GM18505 (cell line): ENCODE measurements at regions not wholly inside any gene's neighbourhood (a gene's known extent, or its start where the extent isn't known, plus 50 kb on each side); places are given as distances from the start of the nearest gene placed in this dataset.
"Not testable (repeated sequence)": the region's sequence is repeated elsewhere in the genome, so short reads cannot be mapped to it uniquely, and the experiment has no call there.

ENCODE experiments used
- ATAC-seq: cut with Tn5 transposase; IDR thresholded peaks from one replicate; pipeline ENCODE4 v1.9.1; 2021; ENCODE audit not compliant: unreplicated experiment
- POLR2A ChIP-seq: IDR thresholded peaks from 4 replicates; pipeline ENCODE4 v1.6.1; 2011; ENCODE audit warnings: borderline replicate concordance; ENCODE audit not compliant: insufficient read depth, insufficient read length; ENCODE audit errors: extremely low read depth

- ATAC-seq, result no peak
Observed at GRCh38 chr13:47718556-47718955, 282.5 kb downstream of the SUCLA2 start.

GRCh38 chr13:47708386-47708785 is 292.7 kb downstream of the SUCLA2 start:
- ATAC-seq, result no peak
- no peak for TF ChIP-seq POLR2A

More at GRCh38 chr13:47718556-47718955, 282.5 kb downstream of the SUCLA2 start:
- TF ChIP-seq POLR2A, result no peak

- ATAC-seq, result no peak
- TF ChIP-seq POLR2A, result no peak
Observed at GRCh38 chr13:47707414-47707813, 293.7 kb downstream of the SUCLA2 start.

- ATAC-seq, result no peak
- no peak for TF ChIP-seq POLR2A
Observed at GRCh38 chr13:47705185-47705584, 295.9 kb downstream of the SUCLA2 start.

GRCh38 chr13:47696674-47697073 is 304.4 kb downstream of the SUCLA2 start:
- ATAC-seq, result no peak
- TF ChIP-seq POLR2A, result no peak

- no peak for ATAC-seq
Observed at GRCh38 chr13:47687577-47687976, 313.5 kb downstream of the SUCLA2 start.

GRCh38 chr13:47685156-47685555 is 315.9 kb downstream of the SUCLA2 start:
- ATAC-seq, result not testable (repeated sequence)

More at GRCh38 chr13:47687577-47687976, 313.5 kb downstream of the SUCLA2 start:
- no peak for TF ChIP-seq POLR2A

- ATAC-seq, result no peak
- no peak for TF ChIP-seq POLR2A
Observed at GRCh38 chr13:47680748-47681147, 320.3 kb downstream of the SUCLA2 start.

GRCh38 chr13:47679401-47679800 is 321.7 kb downstream of the SUCLA2 start:
- no peak for ATAC-seq

GRCh38 chr13:47678201-47678968 is 322.7 kb downstream of the SUCLA2 start:
- no peak for TF ChIP-seq POLR2A
- ATAC-seq, result no peak

More at GRCh38 chr13:47679401-47679800, 321.7 kb downstream of the SUCLA2 start:
- TF ChIP-seq POLR2A, result no peak

GRCh38 chr13:47675871-47676270 is 325.2 kb downstream of the SUCLA2 start:
- TF ChIP-seq POLR2A, result no peak
- no peak for ATAC-seq

GRCh38 chr13:47673009-47673850 is 327.8 kb downstream of the SUCLA2 start:
- no peak for TF ChIP-seq POLR2A
- ATAC-seq, result no peak

- no peak for ATAC-seq
- TF ChIP-seq POLR2A, result no peak
Observed at GRCh38 chr13:47672245-47673008, 328.6 kb downstream of the SUCLA2 start.
